Erythroblast (primary cell): ENCODE measurements at regions not wholly inside any gene's neighbourhood (a gene's known extent, or its start where the extent isn't known, plus 50 kb on each side); places are given as distances from the start of the nearest gene placed in this dataset.

ENCODE experiments used
- GATA1 ChIP-seq: IDR thresholded peaks from 2 replicates; pipeline ENCODE4 v1.6.1; 2011; ENCODE audit warnings: low read depth, mild to moderate bottlenecking, control low read depth, low read length, moderate library complexity
- POLR2A ChIP-seq: IDR thresholded peaks from 2 replicates; pipeline ENCODE4 v1.6.1; 2011; ENCODE audit warnings: mild to moderate bottlenecking, low read length

DNA sequence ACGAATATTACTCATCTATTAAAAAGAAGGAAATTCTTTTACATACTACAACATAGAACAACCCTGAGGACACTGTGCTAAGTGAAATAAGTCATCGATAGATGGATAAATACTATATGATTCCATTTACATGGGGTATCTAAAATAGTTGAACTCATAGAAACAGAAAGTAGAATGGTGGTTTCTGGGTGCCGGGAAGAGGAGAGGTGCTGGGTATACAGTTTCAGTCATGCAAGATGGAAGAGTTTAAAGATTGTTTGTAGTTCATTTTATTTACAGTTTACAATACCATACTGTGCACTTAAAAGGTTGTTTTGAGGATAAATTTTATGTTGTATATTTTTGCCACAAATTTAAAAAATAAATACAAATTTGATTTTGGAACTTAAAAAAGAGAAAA, 267.5 kb upstream of the ITGA1 start:
- TF ChIP-seq POLR2A (no peak), GATA1 (no peak)
